Fibroblast of gingiva (primary cell): ENCODE measurements at regions not wholly inside any gene's neighbourhood (a gene's known extent, or its start where the extent isn't known, plus 50 kb on each side); places are given as distances from the start of the nearest gene placed in this dataset.
"Not testable (repeated sequence)": the region's sequence is repeated elsewhere in the genome, so short reads cannot be mapped to it uniquely, and the experiment has no call there.

Experiments
- DNase-seq: peaks from one replicate; pipeline ENCODE4 v3.0.0-alpha.2; 2011; ENCODE audit warnings: low read depth

DNA sequence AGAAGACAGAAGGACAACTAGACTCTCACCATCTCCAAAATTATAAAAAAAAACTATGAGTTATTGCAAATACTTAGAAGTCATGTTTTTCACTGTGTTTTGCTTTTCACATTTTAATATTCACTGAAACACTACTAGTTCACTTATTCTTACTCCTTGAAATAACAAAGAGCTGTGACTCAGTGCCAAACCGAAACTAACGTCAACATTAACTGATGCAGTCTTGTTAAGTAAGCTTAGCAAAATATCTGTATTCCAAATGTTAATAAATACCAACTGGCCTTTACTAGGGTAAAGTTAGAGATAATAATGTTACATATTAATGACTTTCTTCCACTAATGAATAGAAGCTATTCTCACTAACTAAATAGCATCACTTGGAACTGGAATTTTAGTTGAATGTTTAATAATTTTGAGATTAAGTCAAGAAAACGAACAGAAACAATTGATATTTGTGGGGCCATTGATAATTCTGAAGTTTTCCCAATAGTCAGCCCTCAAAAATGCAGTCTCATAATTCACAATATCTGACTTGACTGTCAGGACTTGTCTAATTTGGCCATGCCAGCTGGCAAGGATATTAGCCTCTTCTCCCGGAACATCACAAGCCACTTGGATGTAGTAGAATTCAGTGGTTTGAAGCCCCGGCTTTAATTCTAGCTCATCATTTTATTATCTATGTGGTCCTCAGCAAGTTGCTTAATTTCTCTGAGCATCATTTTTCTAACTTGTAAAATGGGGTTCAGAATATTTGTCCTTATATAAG, 230.1 kb upstream of the DDI1 start:
- DNase-seq, result peak; percentile 89

DNA sequence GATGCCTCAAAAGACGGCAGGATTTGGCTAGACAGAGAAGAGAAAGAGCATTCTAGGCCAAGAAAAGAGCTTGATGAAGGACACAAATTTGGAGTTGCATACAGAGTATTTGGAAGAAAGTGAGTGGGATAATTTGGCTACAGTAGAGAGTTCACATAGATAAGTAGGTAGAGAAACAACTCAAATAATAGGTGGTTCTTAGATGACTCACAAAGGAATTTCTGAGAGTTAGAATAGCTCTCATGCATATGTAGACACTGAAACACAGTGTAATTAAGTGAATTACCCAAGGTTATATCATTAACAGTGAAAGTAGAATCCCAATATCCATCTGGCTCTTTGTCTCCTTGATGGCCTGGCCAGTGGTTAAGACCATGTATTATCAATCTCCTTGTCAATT, 228.6 kb upstream of the DDI1 start:
- DNase-seq, result no peak

DNA sequence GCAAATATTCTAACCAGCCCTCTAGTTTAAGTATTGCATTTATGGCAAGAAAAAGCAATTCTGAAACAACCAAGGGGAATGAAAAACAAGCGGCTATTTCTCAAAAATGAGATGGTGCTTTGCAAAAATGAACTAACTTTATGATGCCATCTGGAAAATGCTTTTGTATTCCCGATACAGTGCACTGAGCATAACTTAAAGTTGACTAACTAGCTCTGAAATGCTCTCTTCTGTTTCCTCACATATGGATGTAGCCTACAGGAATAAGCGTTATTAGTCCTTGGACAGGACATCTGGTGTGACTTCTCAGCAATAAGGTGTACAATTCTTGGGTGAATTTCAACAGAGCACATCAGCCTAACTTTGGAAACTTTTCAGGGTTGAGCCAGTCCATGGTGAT, 228.2 kb upstream of the DDI1 start:
- no peak for DNase-seq

DNA sequence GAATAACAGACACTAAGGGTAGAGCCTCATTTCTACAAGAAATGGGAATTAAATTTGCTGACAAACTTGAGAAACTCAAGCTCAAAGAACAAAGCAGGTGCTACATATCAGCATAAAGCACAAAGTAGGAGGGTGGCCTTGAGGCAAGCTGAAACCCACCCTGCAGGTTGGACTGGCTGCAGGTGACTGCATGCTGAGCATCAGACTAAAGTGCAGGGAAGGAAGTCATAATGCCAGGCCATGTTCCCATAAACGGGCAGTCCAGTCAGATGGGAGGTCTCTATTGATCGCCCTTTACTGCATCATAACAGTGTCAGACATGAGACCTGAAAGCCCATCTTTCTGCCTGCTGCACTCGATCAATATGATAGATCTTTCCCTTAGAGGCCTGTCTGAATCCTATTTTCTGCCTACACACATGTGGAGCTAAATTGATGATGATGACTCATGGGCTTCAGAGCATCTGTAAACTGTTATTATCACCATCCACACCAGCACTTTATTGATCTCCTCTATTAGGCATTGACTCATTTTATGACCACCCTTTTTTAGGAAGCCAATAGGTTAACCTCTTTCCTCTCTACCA, 224.5 kb upstream of the DDI1 start:
- DNase-seq, result no peak

DNA sequence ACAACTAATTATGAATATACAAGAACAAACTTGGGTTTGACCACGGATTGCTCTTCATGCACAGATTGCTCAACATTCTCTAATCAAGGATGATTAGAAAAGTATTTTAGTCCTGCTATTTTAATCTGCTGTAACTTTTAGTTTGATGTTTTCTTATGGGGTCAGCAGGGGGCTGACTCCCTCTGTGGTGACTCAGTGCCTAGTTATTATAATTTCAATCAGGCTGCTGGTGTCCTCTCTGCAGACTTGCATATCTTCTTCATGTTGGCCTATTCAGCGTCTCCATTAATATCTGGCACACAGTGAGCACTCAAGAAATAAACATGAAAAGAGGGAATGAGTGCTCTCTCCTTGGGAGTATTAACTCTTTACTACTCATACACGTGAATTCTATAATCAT, 223.8 kb upstream of the DDI1 start:
- peak; percentile 30 for DNase-seq

DNA sequence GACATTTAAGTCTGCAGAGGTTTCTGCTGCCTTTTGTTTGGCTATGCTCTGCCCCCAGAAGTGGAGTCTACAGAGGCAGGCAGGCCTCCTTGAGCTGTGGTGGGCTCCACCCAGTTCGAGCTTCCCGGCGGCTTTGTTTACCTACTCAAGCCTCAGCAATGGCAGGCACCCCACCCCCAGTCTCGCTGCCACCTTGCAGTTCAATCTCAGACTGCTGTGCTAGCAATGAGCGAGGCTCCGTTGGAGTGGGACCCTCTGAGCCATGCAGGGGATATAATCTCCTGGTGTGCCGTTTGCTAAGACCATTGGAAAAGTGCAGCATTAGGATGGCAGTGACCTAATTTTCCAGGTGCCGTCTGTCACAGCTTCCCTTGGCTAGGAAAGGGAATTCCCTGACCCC, 216.1 kb upstream of the DDI1 start:
- not testable (repeated sequence) for DNase-seq

DNA sequence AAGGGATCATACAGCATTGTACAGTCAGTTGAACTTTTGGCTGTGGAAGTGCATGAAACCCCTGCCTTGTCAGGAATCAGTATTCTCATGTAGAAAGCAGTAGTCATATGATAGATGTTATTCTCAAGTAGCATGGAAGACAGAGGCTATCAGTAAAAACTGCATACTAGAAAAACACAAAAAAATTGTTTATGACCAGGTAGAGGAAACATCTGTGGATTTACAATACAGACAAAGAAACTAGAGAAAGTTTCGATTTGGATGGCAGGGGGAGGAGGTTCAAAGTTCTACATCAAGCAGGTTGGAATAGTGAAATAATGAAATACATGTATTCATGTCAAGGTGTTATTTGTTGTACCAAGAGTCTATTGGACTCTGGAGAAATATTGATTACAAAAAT, 212.3 kb upstream of the DDI1 start:
- DNase-seq, result no peak

DNA sequence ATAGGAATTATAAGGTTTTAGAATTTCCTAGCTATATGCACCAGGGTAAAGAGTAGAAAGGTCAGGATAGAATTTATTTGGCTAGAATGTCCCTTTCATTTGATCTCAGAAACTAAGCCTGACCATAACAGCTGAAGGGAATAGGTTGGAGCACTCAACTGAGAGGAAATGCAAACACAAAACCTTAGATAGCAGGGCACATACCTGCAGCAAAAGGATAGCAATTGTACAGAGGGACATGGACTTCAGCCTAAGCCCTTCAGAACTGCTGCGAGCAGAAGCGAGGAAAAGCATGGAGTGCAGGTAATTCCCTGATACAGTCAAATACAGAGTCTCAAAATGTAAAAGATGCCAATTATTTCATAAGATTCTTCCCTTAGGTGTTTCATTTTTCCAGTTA, 211.0 kb upstream of the DDI1 start:
- DNase-seq, result no peak

DNA sequence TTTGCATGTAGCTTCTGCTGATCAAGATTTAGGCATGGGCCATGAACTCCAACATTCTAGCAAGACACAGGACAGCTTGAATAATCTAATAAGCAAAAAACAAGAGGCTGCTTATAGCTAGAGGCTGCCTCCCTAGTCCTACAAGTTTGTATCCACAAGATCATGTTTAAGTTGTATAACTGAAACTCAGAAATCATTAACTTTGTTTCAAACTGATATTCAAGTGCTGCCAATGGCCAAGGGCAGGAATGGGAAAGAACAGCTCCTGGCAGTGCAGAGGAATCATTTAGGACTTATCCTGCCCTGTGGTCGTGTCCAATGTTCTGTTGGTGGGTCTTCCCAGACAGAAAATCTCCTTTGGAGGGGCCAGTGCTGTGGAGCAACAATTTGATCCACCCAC, 209.6 kb upstream of the DDI1 start:
- no peak for DNase-seq

DNA sequence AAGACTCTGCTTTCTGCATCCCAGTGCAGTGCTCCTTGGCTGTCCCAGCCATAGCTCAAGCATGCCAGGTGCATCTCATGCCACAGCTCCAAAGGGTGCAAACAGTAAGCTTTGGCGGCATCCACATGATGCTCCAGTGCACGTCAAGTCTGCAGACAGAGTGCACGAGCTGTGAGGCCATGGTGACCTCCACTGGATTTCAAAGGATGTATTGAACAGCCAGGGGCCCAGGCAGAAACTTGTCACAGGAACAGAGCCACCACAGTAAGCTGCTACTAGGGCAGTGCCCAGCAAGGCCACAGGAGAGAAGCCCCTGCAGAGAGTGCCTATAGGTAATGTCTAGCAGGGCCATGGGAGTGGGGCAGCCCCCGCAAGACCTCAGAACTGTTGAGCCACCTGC, 206.8 kb upstream of the DDI1 start:
- DNase-seq, result no peak

DNA sequence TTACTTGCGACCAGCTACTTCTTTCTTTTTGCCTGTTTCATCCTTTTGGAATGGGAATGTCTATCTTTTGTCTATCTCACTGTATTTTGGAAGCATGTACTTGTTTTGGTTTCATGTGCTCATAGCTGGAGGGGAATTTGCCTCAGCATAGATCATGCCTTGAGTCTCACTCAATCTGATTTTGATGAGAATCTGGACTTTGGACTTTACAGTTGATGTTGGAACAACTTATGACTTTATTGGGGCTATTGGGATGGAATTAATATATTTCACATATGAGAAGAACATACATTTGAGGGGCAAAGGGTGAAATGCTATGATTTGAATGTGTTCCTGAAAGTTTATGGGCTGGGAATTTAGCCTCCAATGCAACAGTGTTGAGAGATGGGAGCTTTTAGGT, 206.2 kb upstream of the DDI1 start:
- DNase-seq, result no peak

DNA sequence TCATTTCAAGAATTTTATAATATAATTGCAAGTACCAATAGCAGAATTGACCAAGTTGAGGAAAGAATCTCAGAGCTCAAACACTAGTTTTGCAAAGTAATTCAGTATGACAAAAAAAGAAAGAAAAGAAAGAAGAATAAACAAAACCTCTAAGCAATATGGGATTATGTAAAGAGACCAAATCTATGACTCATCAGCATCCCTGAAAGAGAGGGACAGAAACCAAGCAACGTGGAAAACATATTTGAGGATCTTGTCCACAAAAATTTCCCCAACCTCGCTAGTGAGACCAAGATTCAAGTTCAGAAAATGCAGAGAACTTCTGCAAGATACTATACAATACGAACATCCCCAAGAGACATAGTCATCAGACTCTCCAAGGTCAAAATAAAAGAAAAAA, 203.7 kb upstream of the DDI1 start:
- DNase-seq, result no peak

DNA sequence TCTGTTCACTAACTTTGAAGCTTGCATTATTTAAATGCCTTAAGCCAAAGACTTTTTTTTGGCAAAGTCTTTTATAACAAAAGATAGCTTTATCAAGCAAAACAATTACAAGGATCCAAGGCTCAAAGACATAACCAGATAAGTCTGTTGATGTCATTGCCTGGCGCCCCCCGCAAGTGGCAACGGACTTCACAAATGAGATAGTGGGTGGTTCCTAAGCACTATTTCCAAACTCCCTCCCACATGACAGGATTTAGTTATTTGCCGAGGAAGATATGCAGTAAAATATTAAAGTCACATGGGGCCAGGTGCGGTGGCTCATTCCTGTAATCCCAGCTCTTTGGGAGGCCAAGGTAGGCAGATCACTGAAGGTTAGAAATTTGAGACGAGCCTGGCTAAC, 194.2 kb upstream of the DDI1 start:
- DNase-seq, result no peak

DNA sequence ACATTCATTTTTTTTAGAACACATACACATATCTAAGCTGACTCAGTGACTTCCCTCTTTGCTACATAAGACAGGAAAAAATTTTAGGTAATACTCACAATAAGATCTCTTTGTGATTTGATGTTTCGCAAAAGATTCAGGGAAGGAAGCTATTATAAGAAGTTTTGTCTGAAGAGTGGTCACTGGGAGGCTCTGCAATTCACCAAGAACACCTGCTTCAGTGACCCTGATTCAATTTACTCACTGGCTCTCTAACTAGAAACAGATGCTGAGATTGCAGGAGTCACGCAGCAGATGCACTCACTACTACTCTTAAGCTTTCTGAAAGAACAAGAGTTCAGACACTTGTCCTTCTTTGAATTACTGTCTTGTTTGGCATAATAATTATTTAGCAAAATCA, 193.6 kb upstream of the DDI1 start:
- DNase-seq, result peak; percentile 68

DNA sequence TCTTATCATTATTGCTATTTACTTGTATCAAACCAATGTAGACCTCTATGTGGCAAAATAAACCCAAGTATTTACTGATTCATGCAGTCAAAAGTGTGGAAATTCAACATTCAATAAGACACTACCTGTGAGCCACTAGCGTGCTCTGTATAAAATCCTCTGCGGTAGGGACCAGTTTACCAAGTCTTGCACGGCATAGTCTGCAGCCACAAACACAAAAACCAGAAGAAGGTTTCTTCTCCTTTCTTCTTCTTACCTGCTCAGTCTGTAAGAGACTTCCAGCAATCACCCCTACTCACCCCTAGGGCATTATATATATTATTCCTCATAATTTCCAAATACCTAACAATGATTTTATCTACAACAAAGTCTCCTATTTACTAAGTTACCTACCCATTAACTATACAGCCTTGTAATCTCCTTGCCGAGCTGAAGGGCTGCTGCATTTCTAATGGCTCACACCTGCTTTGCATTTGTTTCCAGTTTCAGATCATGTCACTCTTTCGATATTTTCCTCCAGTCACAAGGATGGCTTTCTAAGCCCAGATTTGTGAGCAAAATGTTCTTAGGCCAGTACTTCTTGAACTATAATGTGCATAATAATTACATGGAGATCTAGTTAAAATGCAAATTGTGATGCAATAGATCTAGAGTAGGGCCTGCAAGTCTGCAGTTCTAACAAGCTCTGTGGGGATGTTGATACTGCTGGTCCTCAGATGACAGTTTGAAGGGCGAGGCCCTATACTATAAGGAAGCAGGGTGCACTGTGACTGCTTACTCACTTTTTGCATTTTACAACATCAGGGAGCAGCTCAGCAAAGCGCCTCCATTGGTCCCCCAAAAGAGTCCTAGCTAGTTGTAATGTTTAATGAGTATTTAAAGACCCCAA, 191.9 kb upstream of the DDI1 start:
- no peak for DNase-seq

DNA sequence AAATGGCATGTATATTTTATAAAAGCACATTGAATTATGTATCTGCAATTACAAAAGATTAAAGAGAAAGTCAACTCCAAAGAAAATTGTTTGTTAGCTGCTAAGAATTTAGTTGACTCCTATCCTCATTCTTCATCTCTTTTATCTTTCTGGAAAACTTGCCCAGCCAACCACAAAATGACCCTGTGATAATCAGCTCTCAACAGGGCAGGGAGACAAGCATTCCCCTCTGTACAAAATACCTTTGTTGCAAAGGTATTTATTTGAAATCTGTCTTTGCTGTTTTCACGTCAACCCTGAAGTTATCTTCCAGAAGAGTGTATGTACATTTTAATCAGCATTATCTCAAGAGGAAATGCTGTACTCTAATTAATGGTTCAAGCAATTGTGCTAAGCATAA, 191.1 kb upstream of the DDI1 start:
- DNase-seq, result no peak

DNA sequence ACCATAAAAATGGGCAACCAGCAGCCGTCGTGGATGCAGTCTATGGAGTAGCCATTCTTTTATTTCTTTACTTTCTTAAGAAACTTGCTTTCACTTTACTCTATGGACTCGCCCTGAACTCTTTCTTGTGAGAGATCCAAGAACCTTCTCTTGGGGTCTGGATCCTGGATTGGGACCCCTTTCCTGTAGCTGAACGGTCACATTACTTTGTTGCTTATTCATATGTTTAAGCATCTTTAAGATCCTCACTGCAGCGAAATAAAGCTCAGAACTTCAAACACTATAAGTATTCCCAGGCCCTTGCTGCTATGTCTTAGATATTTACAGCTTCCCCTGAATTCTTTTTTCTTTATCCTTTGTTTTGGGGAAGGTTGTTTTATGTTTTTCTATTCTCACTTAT, 187.8 kb upstream of the DDI1 start:
- no peak for DNase-seq

DNA sequence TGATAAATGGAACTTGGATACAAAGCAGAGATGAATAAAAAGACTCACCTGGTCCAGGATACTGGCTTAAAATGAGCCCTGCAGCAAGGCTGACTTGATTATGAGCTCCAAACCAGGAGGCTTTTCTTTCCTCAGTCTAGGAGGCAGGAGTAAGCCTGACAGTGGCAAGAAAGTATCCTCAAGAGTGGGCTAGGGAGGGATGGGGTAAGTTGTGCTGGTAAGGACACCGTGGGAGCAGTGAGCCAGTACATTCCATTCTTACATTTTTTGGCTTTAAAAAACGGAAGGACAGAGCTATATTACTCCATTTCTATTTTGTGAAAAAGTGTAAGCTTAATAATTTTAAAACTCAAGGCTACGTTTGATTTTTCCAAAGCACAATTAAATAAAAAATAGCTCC, 187.1 kb upstream of the DDI1 start:
- peak; percentile 38 for DNase-seq

DNA sequence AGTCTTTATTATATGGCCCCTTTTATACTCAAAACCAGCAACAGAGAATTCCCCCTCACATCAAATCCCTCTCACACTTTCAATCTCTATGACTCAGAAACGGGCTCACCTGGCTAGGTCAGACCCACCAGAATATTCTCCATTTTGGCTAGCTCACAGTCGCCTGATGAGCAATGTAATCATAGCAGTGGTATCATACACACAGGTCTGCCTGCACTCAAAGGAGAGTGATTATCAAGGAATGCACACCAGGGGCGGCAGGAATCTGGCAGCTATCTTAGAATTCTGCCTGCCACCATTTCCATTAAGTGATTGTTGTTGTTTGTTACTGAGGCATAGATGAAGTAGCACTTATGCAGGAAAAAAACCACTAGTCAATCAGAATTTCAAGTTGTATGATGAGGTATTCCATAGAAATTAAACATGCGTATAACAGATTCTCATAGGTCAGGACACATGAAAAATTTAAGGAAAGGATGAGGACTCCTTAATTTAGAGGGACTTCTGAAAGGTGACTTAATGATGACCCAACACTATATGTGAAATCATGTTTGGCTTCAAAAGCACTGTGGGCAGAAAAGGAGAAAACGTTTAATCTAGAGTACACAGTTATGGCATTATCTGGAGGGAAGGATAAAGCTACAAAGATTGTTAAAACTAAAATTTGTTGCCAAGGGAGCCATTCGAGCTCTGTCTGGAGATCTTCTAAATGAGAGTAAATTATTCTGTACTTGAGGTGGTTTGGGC, 185.8 kb upstream of the DDI1 start:
- DNase-seq, result no peak

DNA sequence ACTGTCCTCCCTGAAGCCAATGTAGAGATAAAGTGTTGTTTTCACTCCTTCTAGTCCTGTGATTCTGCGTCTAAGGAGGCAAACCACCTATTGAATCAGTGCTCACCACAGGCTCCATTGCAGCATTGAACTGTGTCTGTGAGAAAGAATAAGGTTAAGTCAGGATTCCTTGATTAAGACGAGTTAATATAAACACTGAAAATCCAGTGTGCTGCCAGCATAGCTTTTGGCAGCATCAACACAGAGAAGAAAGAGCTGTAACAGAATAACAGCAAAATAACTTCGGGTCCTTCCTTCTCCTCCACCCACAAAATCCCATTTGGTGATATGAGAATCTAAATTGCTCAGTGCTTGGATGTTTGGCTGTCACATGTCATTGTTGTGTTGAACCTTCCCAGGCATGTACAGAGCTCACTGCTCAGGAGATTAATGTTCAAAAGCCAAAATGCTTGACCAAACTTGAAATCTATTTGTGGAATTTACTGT, 185.2 kb upstream of the DDI1 start:
- peak; percentile 79 for DNase-seq
